ENCODE measurements at regions not wholly inside any gene's neighbourhood (a gene's known extent, or its start where the extent isn't known, plus 50 kb on each side); places are given as distances from the start of the nearest gene placed in this dataset.

- TF ChIP-seq ZIC2 (tag by site-specific recombination; IDR thresholded peaks at IDR 0.05) (no peak), YY1 (tag by site-specific recombination; IDR thresholded peaks at IDR 0.05) (no peak)
Measured at GRCh38 chr16:7085776-7086175, 246.9 kb upstream of the RBFOX1 start.

All from HEK293 (cell line).